ENCODE measurements at regions not wholly inside any gene's neighbourhood (a gene's known extent, or its start where the extent isn't known, plus 50 kb on each side); places are given as distances from the start of the nearest gene placed in this dataset.

DNA sequence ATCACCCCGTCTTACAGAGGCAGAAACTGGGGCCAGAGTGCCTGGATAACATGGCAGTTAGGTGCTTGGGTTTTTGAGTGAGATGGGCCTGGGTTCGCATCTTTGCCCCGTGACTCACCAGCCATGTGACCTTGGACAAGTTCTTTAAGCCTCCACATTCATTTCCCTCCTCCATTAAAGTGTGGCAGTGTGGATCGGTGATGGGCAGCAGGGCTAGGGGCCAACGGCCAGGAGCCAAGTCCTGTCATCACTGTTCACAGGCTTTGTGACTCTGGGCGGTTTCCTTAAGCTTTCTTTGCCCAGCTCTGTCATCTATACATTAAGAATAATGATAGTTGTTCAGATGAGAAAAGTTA is 85.5 kb upstream of the PMEPA1 start:
- TF ChIP-seq, protein P1, sequence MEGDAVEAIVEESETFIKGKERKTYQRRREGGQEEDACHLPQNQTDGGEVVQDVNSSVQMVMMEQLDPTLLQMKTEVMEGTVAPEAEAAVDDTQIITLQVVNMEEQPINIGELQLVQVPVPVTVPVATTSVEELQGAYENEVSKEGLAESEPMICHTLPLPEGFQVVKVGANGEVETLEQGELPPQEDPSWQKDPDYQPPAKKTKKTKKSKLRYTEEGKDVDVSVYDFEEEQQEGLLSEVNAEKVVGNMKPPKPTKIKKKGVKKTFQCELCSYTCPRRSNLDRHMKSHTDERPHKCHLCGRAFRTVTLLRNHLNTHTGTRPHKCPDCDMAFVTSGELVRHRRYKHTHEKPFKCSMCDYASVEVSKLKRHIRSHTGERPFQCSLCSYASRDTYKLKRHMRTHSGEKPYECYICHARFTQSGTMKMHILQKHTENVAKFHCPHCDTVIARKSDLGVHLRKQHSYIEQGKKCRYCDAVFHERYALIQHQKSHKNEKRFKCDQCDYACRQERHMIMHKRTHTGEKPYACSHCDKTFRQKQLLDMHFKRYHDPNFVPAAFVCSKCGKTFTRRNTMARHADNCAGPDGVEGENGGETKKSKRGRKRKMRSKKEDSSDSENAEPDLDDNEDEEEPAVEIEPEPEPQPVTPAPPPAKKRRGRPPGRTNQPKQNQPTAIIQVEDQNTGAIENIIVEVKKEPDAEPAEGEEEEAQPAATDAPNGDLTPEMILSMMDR (conservative IDR thresholded peaks at IDR 0.05; ENCODE audit: low read length) = no peak
- TF ChIP-seq EZH2phosphoT487 (IDR thresholded peaks at IDR 0.05; ENCODE audit: borderline replicate concordance, low read depth, low read length) = no peak

All from OCI-LY7 (cell line).